IMR-90 (cell line): ENCODE measurements at regions not wholly inside any gene's neighbourhood (a gene's known extent, or its start where the extent isn't known, plus 50 kb on each side); places are given as distances from the start of the nearest gene placed in this dataset.

Experiments
- ATAC-seq: fragments of 200-7000 bp; cut with Tn5 transposase; 2 replicates; pipeline ENCODE4 v1.9.1; 2020; ENCODE audit warnings: low read depth, mild to moderate bottlenecking, moderate library complexity
- BruUV-seq: library from RNA; stranded (reverse); fragments of 400-500 nt; replicated peaks from 2 replicates; lab custom pipeline; 2021; lab: Mats Ljungman, UMichigan
- CTCF ChIA-PET: fragments of 300-600 bp; formaldehyde crosslinking; extraction: SDS; loops from one replicate; lab custom pipeline; 2021; ENCODE audit warnings: antibody characterized with exemption; lab: Yijun Ruan, JAX
- POLR2A ChIA-PET: fragments of 300-600 bp; sonication (Branson Sonifier 250); formaldehyde crosslinking; loops from one replicate; lab custom pipeline; 2022; ENCODE audit warnings: antibody characterized with exemption; ENCODE audit not compliant: unreplicated experiment; lab: Charles Lee
- DNase-seq: peaks from one replicate; pipeline ENCODE4 v3.0.0; 2013
- H2AFZ ChIP-seq: replicated peaks from 2 replicates; pipeline ENCODE3; 2013; ENCODE audit warnings: low read length, mild to moderate bottlenecking; ENCODE audit not compliant: poor library complexity
- H2AK5ac ChIP-seq: 2 replicates; pipeline ENCODE4 v1.6.1; 2013; ENCODE audit warnings: low read depth, low read length, inconsistent platforms
- H2AK9ac ChIP-seq: replicated peaks from 2 replicates; pipeline ENCODE3; 2013; ENCODE audit warnings: mild to moderate bottlenecking, low read depth, low read length, moderate library complexity; ENCODE audit not compliant: poor library complexity
- H2BK120ac ChIP-seq: 2 replicates; pipeline ENCODE4 v1.6.1; 2013; ENCODE audit warnings: low read depth, low read length, inconsistent platforms
- H2BK15ac ChIP-seq: 3 replicates; pipeline ENCODE4 v1.6.1; 2013; ENCODE audit warnings: low read depth, low read length, inconsistent platforms
- H2BK20ac ChIP-seq: 2 replicates; pipeline ENCODE4 v1.6.1; 2013; ENCODE audit warnings: low read depth, mild to moderate bottlenecking, inconsistent platforms, low read length, moderate library complexity
- H2BK5ac ChIP-seq: 2 replicates; pipeline ENCODE4 v1.6.1; 2013; ENCODE audit warnings: mild to moderate bottlenecking, low read depth, low read length, inconsistent platforms; ENCODE audit not compliant: poor library complexity, severe bottlenecking
- H3K14ac ChIP-seq: replicated peaks from 2 replicates; pipeline ENCODE4 v1.6.1; 2013; ENCODE audit warnings: low read depth, low read length, inconsistent platforms
- H3K18ac ChIP-seq: 2 replicates; pipeline ENCODE4 v1.6.1; 2013; ENCODE audit warnings: low read depth, low read length, control low read depth
- H3K23ac ChIP-seq: 2 replicates; pipeline ENCODE4 v1.6.1; 2013; ENCODE audit warnings: low read depth, low read length, inconsistent platforms
- H3K27ac ChIP-seq: 2 replicates; pipeline ENCODE4 v1.5.1; 2013; ENCODE audit warnings: mild to moderate bottlenecking, control low read depth, low read length; ENCODE audit not compliant: insufficient read depth
- H3K27me3 ChIP-seq: 2 replicates; pipeline ENCODE4 v1.6.1; 2013; ENCODE audit warnings: low read length; ENCODE audit not compliant: control insufficient read depth, insufficient read depth
- H3K36me3 ChIP-seq: 2 replicates; pipeline ENCODE4 v1.6.1; 2013; ENCODE audit warnings: low read length, mixed read lengths; ENCODE audit not compliant: control insufficient read depth, insufficient read depth
- H3K4ac ChIP-seq: 2 replicates; pipeline ENCODE4 v1.6.1; 2013; ENCODE audit warnings: low read depth, low read length, inconsistent platforms
- H3K4me1 ChIP-seq: 2 replicates; pipeline ENCODE4 v1.6.1; 2013; ENCODE audit warnings: low read length, mixed read lengths; ENCODE audit not compliant: control insufficient read depth, insufficient read depth
- H3K4me2 ChIP-seq: 2 replicates; pipeline ENCODE4 v1.6.1; 2013; ENCODE audit warnings: low read depth, mild to moderate bottlenecking, control low read depth, low read length, moderate library complexity
- H3K4me3 ChIP-seq: 2 replicates; pipeline ENCODE4 v1.5.1; 2013; ENCODE audit warnings: low read depth, mild to moderate bottlenecking, control low read depth, low read length, moderate library complexity; ENCODE audit not compliant: insufficient read depth
- H3K56ac ChIP-seq: 2 replicates; pipeline ENCODE4 v1.6.1; 2013; ENCODE audit warnings: low read length, inconsistent platforms; ENCODE audit not compliant: insufficient read depth; ENCODE audit errors: extremely low read depth
- H3K79me1 ChIP-seq, 2 experiments: 2 replicates each; pipeline ENCODE4 v1.6.1; 2013; ENCODE audit warnings: low read length in 2 of 2, inconsistent platforms in 1 of 2, low read depth in 1 of 2
- H3K9ac ChIP-seq: 2 replicates; pipeline ENCODE4 v1.6.1; 2013; ENCODE audit warnings: low read depth, low read length, control low read depth
- H3K9me1 ChIP-seq: 2 replicates; pipeline ENCODE4 v1.6.1; 2013; ENCODE audit warnings: low read length, inconsistent platforms; ENCODE audit not compliant: insufficient read depth
- H3K9me3 ChIP-seq: 2 replicates; pipeline ENCODE4 v1.6.1; 2013; ENCODE audit warnings: low read length; ENCODE audit not compliant: control insufficient read depth, insufficient read depth
- H4K20me1 ChIP-seq: 2 replicates; pipeline ENCODE4 v1.6.1; 2013; ENCODE audit warnings: low read length, inconsistent platforms; ENCODE audit not compliant: insufficient read depth
- H4K5ac ChIP-seq: 2 replicates; pipeline ENCODE4 v1.6.1; 2013; ENCODE audit warnings: mild to moderate bottlenecking, low read depth, low read length, control low read depth
- H4K8ac ChIP-seq, 2 experiments: 2 replicates each; pipeline ENCODE4 v1.6.1; 2013; ENCODE audit warnings: low read depth in 2 of 2, low read length in 2 of 2, control low read depth in 1 of 2, inconsistent platforms in 1 of 2
- H4K91ac ChIP-seq: 2 replicates; pipeline ENCODE4 v1.6.1; 2013; ENCODE audit warnings: low read depth, low read length, inconsistent platforms; ENCODE audit not compliant: insufficient read depth
- BHLHE40 ChIP-seq: fragments of 150-350 bp; IDR thresholded peaks from 2 replicates; pipeline ENCODE4 v1.6.1; 2016; ENCODE audit warnings: mild to moderate bottlenecking, low read depth, low read length
- CEBPB ChIP-seq: IDR thresholded peaks from 2 replicates; pipeline ENCODE4 v1.6.1; 2012; ENCODE audit warnings: low read depth, low read length, improper control_type of control experiment
- CHD1 ChIP-seq: IDR thresholded peaks from 2 replicates; pipeline ENCODE4 v1.6.1; 2012; ENCODE audit warnings: low read depth, low read length, improper control_type of control experiment
- ELK1 ChIP-seq: fragments of 150-350 bp; IDR thresholded peaks from 2 replicates; pipeline ENCODE4 v1.6.1; 2016; ENCODE audit warnings: low read depth, mild to moderate bottlenecking, low read length, moderate library complexity, borderline replicate concordance
- FOS ChIP-seq: fragments of 150-350 bp; IDR thresholded peaks from 2 replicates; pipeline ENCODE4 v1.6.1; 2016; ENCODE audit warnings: low read depth, low read length
- MAFK ChIP-seq: IDR thresholded peaks from 2 replicates; pipeline ENCODE4 v1.6.1; 2012; ENCODE audit warnings: low read depth, low read length, improper control_type of control experiment
- MAZ ChIP-seq: IDR thresholded peaks from 2 replicates; pipeline ENCODE4 v1.6.1; 2012; ENCODE audit warnings: low read depth, mild to moderate bottlenecking, low read length, improper control_type of control experiment, moderate library complexity, borderline replicate concordance
- MXI1 ChIP-seq: IDR thresholded peaks from 2 replicates; pipeline ENCODE4 v1.6.1; 2012; ENCODE audit warnings: low read depth, mild to moderate bottlenecking, low read length, moderate library complexity, borderline replicate concordance
- NFE2L2 ChIP-seq: fragments of 150-350 bp; IDR thresholded peaks from 2 replicates; pipeline ENCODE4 v1.6.1; 2016; ENCODE audit warnings: low read depth, mild to moderate bottlenecking, low read length
- POLR2A ChIP-seq: IDR thresholded peaks from 2 replicates; pipeline ENCODE4 v1.6.1; 2012; ENCODE audit warnings: mild to moderate bottlenecking, low read depth, low read length
- RAD21 ChIP-seq: IDR thresholded peaks from 2 replicates; pipeline ENCODE4 v1.6.1; 2012; ENCODE audit warnings: low read length, improper control_type of control experiment
- RCOR1 ChIP-seq: IDR thresholded peaks from 2 replicates; pipeline ENCODE4 v1.6.1; 2012; ENCODE audit warnings: mild to moderate bottlenecking, low read length, improper control_type of control experiment; ENCODE audit not compliant: insufficient replicate concordance
- RFX5 ChIP-seq: IDR thresholded peaks from 2 replicates; pipeline ENCODE4 v1.8.0; 2012; ENCODE audit warnings: low read depth, mild to moderate bottlenecking, low read length, moderate library complexity
- SMC3 ChIP-seq: fragments of 150-350 bp; IDR thresholded peaks from 2 replicates; pipeline ENCODE4 v1.6.1; 2016; ENCODE audit warnings: low read depth, mild to moderate bottlenecking, antibody characterized with exemption, low read length, moderate library complexity
- WGBS, 2 experiments: methylation state at CpG; one replicate each; pipeline versions ENCODE4 v1.1.5 to v1.1.7; 2013; ENCODE audit warnings: missing lambda C conversion rate in 2 of 2; ENCODE audit not compliant: insufficient read length in 1 of 2; ENCODE audit errors: extremely low coverage in 2 of 2; 5-methylcytosine and 5-hydroxymethylcytosine counted together
- dilution Hi-C: fragments of 300-500 bp; cut with HindIII; formaldehyde crosslinking; loops from one replicate; pipeline ENCODE4 v1.14.3; 2018; ENCODE audit warnings: low sequenced_read_pairs; ENCODE audit not compliant: unreplicated experiment
- in situ Hi-C: fragments of 300-500 bp; cut with MboI; formaldehyde crosslinking; loops from 3 replicates; pipeline ENCODE4 v1.14.3; 2019; ENCODE audit warnings: low sequenced_read_pairs, inconsistent platforms, mixed read lengths
- intact Hi-C: fragments of 100-400 bp; cut with micrococcal nuclease; formaldehyde crosslinking; loops from 2 replicates; pipeline ENCODE4 v1.10.0; 2022
- TF ChIP-seq, protein P1 (sequence below): fragments of 150-350 bp; IDR thresholded peaks from 2 replicates; pipeline ENCODE4 v1.6.1; 2017; ENCODE audit warnings: mild to moderate bottlenecking, antibody characterized with exemption, low read length, low read depth
- TF ChIP-seq, protein P2 (sequence below): conservative IDR thresholded peaks from 2 replicates; pipeline ENCODE4 v1.5.1; 2012; ENCODE audit warnings: mild to moderate bottlenecking, low read depth, low read length, improper control_type of control experiment

GRCh38 chr12:60020068-60020467 lies 424.2 kb downstream of the SLC16A7 start:
- no CpG with 5 or more reads among the region's 2 CpGs for WGBS, 2 experiments
- H2BK20ac ChIP-seq = no peak overlapping the region
- H3K4me1 ChIP-seq = no peaks in the 10 kb centered on the region
- no peak overlapping the region for H3K4me3 ChIP-seq
- H4K91ac ChIP-seq = no peak overlapping the region
- POLR2A ChIA-PET = no interaction called here
- TF ChIP-seq RFX5 (no peak), RCOR1 (no peak), NFE2L2 (no peak), MAZ (no peak), RAD21 (no peak), FOS (no peak), CHD1 (no peak), POLR2A (no peak), MAFK (no peak), SMC3 (no peak), BHLHE40 (no peak), ELK1 (no peak), CEBPB (no peak), MXI1 (no peak)
- TF ChIP-seq, protein P1, sequence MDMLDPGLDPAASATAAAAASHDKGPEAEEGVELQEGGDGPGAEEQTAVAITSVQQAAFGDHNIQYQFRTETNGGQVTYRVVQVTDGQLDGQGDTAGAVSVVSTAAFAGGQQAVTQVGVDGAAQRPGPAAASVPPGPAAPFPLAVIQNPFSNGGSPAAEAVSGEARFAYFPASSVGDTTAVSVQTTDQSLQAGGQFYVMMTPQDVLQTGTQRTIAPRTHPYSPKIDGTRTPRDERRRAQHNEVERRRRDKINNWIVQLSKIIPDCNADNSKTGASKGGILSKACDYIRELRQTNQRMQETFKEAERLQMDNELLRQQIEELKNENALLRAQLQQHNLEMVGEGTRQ = no peak
- TF ChIP-seq, protein P2, sequence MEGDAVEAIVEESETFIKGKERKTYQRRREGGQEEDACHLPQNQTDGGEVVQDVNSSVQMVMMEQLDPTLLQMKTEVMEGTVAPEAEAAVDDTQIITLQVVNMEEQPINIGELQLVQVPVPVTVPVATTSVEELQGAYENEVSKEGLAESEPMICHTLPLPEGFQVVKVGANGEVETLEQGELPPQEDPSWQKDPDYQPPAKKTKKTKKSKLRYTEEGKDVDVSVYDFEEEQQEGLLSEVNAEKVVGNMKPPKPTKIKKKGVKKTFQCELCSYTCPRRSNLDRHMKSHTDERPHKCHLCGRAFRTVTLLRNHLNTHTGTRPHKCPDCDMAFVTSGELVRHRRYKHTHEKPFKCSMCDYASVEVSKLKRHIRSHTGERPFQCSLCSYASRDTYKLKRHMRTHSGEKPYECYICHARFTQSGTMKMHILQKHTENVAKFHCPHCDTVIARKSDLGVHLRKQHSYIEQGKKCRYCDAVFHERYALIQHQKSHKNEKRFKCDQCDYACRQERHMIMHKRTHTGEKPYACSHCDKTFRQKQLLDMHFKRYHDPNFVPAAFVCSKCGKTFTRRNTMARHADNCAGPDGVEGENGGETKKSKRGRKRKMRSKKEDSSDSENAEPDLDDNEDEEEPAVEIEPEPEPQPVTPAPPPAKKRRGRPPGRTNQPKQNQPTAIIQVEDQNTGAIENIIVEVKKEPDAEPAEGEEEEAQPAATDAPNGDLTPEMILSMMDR = no peak
- dilution Hi-C loops = no loop called here
- in situ Hi-C loops = no loop called here
- no peak overlapping the region for H2BK15ac ChIP-seq
- H3K36me3 ChIP-seq = no peaks in the 10 kb centered on the region
- H3K4me2 ChIP-seq = no peak overlapping the region
- no peak for DNase-seq
- H3K79me1 ChIP-seq = no peaks in the 10 kb centered on the region
- H3K27me3 ChIP-seq = no peaks in the 10 kb centered on the region
- H3K14ac ChIP-seq = no peak overlapping the region
- no peak overlapping the region for H3K4ac ChIP-seq
- no peaks in the 10 kb centered on the region for H3K9me1 ChIP-seq
- no peak overlapping the region for H3K23ac ChIP-seq
- no peak overlapping the region for H3K56ac ChIP-seq
- H3K18ac ChIP-seq = no peak overlapping the region
- H4K5ac ChIP-seq = no peak overlapping the region
- CTCF ChIA-PET = interaction anchor here (0.5 kb wide), 1 partner anchor 13 kb away, joined by 3 read pairs; no protein-coding TSS in a partner anchor
- no peak overlapping the region for H2AK5ac ChIP-seq
- no peak overlapping the region for H2BK120ac ChIP-seq
- no peak for ATAC-seq
- no peak overlapping the region for H2AK9ac ChIP-seq
- H3K27ac ChIP-seq = no peak overlapping the region
- BruUV-seq = no TSS peak
- H3K9ac ChIP-seq = no peak overlapping the region
- no peak overlapping the region for H2BK5ac ChIP-seq
- H4K20me1 ChIP-seq = no peaks in the 10 kb centered on the region
- no peak overlapping the region for H2AFZ ChIP-seq
- H3K9me3 ChIP-seq = no peaks in the 10 kb centered on the region
- no peak overlapping the region for H4K8ac ChIP-seq
- intact Hi-C loops = no loop called here
